DND-41 (cell line): ENCODE measurements at regions not wholly inside any gene's neighbourhood (a gene's known extent, or its start where the extent isn't known, plus 50 kb on each side); places are given as distances from the start of the nearest gene placed in this dataset.

Experiments
- CTCF ChIP-seq: IDR thresholded peaks from 2 replicates; pipeline ENCODE4 v1.5.1; 2012; ENCODE audit warnings: borderline replicate concordance, low read length, moderate library complexity, mild to moderate bottlenecking; ENCODE audit not compliant: poor library complexity, severe bottlenecking; ENCODE audit errors: extremely low read depth
- EZH2 ChIP-seq: IDR thresholded peaks from 3 replicates; pipeline ENCODE4 v1.6.1; 2012; ENCODE audit warnings: borderline replicate concordance, low read depth, mild to moderate bottlenecking, moderate library complexity, low read length, inconsistent platforms; ENCODE audit not compliant: severe bottlenecking

DNA sequence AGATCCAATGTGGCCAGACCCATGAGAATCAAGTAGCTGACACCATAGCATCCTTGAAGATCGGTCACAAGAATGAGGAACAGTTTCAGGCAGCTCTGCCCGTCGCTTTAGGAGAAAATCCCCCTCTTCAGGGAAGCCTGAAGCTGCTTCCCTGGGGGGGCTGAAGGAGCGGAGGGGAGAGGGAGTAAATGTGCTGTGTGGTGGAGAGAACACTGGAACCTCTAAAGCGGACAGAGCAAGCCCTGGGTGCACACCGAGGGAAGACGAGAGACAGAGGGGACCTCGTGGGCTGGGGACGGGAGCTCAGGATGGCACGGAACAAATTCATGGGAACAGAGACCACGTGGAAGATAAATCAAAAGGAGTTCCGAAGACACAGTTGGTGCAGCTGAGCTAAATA is 154.3 kb downstream of the NDUFA10 start:
- TF ChIP-seq CTCF (no peak), EZH2 (no peak)
